Sigmoid colon (tissue), 4 donors: ENCODE measurements at regions not wholly inside any gene's neighbourhood (a gene's known extent, or its start where the extent isn't known, plus 50 kb on each side); places are given as distances from the start of the nearest gene placed in this dataset.

Experiments used
- EP300 ChIP-seq, 4 donors: sonication (generic); formaldehyde crosslinking; IDR thresholded peaks; one replicate each; pipeline ENCODE4 v1.6.1; 2017; ENCODE audit warnings: antibody characterized with exemption in 4 of 4
- POLR2A ChIP-seq, 2 donors: fragments of 450-650 bp; IDR thresholded peaks; one replicate each; pipeline ENCODE4 v1.6.1; 2016; ENCODE audit warnings: antibody characterized with exemption in 2 of 2, mild to moderate bottlenecking in 2 of 2, moderate library complexity in 2 of 2
- TF ChIP-seq, protein P1 (sequence below), 4 experiments: fragments of 450-650 bp in 3 of 4; fragments of 200-600 bp in 1 of 4; IDR thresholded peaks; one replicate each; pipeline ENCODE4 v1.5.1; 2016 to 2019; ENCODE audit warnings: antibody characterized with exemption in 4 of 4, mild to moderate bottlenecking in 3 of 4, moderate library complexity in 2 of 4

DNA sequence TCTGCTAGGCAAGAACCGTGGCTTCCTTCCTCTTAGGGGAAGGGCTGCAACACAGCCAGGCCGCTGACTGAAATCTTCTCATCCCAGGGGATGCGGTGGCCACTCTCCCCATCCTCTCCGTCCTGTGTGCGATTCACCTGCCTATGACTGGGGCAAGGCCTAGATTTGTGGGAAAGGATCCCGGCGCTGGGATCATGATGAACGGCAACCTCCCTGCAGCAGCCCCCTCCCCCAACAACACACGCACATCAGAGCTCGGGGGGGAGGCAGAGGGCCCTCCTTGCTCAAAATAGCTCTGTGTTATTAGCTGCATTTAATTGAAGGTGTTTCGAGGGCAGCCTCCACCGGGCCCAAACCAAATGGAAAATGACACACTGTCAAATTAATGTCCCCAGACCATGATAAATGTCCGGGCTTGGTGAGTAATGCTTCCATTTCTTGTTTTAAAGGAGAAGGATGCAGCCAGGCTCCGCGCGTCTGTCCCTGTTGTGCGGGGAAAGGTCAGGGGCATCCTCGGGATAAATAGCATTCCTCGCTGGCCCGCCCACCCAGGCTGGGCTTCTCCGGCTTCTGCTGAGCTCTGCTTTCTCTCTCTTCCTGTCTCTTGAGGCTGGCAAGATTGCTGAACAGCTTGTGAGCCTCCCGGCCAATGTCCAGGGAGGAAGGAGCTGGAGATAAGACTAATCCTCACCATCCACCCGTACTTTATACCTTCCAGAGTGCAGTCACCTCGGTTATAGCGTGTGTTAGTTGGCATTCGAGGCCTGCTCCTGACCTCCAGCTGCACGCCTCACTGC, 56.4 kb upstream of the TLE3 start:
- TF ChIP-seq, protein P1, sequence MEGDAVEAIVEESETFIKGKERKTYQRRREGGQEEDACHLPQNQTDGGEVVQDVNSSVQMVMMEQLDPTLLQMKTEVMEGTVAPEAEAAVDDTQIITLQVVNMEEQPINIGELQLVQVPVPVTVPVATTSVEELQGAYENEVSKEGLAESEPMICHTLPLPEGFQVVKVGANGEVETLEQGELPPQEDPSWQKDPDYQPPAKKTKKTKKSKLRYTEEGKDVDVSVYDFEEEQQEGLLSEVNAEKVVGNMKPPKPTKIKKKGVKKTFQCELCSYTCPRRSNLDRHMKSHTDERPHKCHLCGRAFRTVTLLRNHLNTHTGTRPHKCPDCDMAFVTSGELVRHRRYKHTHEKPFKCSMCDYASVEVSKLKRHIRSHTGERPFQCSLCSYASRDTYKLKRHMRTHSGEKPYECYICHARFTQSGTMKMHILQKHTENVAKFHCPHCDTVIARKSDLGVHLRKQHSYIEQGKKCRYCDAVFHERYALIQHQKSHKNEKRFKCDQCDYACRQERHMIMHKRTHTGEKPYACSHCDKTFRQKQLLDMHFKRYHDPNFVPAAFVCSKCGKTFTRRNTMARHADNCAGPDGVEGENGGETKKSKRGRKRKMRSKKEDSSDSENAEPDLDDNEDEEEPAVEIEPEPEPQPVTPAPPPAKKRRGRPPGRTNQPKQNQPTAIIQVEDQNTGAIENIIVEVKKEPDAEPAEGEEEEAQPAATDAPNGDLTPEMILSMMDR (IDR thresholded peaks at IDR 0.05) = no peak
- TF ChIP-seq EP300 (IDR thresholded peaks at IDR 0.05) (peak in 1 of 4 donors; percentile 14), POLR2A (IDR thresholded peaks at IDR 0.05) (no peak)
